ENCODE measurements at regions not wholly inside any gene's neighbourhood (a gene's known extent, or its start where the extent isn't known, plus 50 kb on each side); places are given as distances from the start of the nearest gene placed in this dataset.

- no peak for TF ChIP-seq KDM1A (IDR thresholded peaks at IDR 0.05; ENCODE audit: borderline replicate concordance, low read length)
- no peak for TF ChIP-seq BCL11A (IDR thresholded peaks at IDR 0.05; ENCODE audit: low read depth in 2 of 2, low read length in 2 of 2)
These were observed 208.6 kb upstream of the PWP1 start (continued) for GRCh38 chr12:107477018-107477417.

All from H1 (cell line).